Fibroblast of skin of right biceps (primary cell): ENCODE measurements at regions not wholly inside any gene's neighbourhood (a gene's known extent, or its start where the extent isn't known, plus 50 kb on each side); places are given as distances from the start of the nearest gene placed in this dataset.

Source experiments
- DNase-seq: peaks from one replicate; pipeline ENCODE4 v3.0.0-alpha.2; 2013

DNA sequence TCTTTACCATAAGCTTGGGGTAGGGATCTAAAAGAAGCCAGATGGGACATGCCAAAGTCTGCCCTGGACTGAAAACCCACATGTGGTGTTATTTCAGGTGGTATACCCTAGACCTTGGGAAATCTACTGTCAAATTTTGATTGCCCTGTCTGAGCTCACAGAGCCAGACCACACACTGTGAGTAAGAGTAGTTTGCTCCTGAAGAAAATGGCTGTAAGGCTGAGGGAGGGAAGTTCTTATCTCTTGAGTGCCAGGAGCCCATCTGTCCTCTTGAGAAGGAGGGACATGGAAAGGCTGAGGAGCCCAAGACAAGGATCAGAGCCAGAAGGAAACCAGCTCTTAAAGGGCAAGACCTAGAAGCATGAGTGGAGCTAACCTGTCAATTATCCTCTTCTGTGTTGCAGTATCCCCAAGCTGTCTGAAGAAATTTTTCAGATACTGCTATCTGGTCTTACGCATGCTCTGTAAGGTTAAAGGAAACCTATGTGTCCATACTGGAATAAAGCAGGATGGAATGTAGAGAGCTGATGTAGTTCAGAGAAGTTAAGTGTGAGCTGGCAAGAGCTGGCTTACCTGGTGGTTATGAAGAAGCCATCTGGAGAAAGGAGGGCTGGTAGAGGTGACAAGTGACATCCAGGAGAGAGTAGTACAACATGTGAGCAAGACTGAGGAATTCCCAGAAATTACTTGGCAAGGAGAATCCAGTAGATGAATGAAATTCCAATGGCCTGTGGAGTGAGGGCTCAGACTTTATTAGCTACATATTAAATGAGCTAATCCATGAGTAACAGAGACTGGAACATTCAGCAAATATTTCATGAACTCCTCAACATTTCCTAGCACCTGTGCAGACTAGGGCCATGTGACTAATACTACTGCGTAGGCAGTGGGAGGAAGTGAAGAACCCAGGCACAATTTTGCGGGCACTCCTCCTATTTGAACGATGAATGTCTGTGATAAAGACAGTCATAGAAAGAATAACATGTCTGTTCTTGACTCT lies 389.1 kb upstream of the KIF2A start:
- DNase-seq, result peak; percentile 33

DNA sequence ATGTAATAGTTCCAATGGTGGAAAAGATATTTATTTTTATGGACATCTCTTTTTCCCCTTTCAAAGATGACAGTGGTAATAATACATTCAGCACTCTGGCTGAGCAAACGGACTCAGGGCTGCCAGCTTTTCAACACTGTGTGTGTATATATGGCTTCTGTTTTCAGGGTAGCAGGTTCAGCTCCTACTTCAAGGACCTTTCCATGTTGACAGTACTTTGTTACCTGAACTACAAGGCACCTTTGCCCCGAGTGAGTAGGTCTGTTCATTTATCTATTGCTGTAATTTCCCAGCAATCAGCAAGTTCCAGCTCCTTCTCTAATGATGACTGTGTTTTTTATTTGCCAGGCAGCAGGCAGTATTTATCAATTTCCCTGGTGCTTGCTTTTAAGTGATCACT lies 387.4 kb upstream of the KIF2A start:
- no peak for DNase-seq

DNA sequence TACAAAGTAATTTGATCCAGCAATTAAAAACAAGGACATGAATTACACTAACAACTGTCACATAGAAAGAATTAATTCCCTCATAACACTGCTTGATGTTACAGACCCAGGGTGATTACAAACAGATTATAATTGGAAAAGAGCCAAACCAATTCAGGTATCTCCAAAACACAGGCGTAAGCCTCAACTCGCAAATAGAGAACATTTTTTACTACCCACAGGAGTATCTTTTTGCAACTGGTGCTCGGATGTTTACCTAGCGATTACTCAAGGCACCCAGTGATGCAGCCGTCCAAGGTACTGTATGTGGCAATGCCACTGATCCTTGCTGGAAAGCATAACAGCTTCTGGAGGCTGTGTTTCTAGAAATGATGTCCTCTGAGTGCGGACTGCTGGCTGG lies 386.1 kb upstream of the KIF2A start:
- no peak for DNase-seq

DNA sequence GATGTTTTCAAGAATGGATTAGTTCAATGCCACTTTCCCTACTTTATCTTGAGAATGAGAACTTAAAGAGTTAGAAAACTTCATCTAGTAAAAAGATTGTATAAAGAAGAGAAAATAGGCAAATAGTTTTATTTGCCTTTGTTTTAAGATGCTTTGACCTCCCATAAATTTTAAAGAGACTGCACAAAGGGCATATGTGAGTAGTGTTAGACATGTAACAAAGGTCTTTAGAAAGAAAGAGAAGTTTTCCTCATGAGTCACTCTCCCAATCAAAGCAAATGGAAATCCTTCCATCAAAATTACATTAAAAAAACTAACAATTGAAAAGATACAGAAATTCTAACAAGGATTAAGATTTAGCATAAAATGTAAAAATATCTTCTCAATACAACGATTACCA lies 381.8 kb upstream of the KIF2A start:
- no peak for DNase-seq

DNA sequence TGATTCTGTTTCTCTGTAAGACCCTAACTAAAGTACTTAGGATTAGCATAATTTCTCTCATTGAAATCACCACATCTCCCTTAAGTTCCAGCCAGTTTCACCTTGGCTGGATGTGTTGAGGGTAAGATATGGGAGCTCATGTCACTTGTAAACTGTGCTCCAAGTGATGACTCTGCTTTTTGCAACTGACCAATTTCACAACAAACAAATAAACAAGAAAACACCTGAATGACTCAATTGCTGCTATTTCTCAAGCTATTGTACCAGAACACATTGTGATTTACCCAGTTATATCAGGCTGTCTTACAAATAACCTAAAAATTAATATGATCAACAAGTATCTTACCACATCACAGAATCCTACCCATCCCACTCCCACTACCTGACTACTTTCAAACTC lies 379.1 kb upstream of the KIF2A start:
- DNase-seq, result no peak

DNA sequence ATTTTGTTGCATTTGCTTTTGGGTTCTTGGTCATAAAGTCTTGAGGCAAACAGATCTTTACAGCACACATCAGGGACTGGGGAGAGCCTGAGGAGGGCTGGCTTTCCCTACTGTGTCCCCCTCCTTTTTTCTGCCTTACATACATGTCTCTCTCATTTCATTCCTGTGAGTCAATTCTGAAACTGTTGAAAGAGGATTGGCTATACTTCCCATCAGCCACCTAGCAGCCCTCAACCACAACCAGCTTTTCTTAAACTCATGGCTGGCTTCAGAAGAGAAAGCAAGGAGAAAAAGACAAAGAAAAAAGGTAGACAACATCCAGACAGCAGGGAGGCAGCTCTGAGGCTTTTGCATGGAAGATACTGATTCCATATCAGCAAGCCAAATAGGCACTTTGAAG lies 374.8 kb upstream of the KIF2A start:
- DNase-seq, result peak; percentile 36

DNA sequence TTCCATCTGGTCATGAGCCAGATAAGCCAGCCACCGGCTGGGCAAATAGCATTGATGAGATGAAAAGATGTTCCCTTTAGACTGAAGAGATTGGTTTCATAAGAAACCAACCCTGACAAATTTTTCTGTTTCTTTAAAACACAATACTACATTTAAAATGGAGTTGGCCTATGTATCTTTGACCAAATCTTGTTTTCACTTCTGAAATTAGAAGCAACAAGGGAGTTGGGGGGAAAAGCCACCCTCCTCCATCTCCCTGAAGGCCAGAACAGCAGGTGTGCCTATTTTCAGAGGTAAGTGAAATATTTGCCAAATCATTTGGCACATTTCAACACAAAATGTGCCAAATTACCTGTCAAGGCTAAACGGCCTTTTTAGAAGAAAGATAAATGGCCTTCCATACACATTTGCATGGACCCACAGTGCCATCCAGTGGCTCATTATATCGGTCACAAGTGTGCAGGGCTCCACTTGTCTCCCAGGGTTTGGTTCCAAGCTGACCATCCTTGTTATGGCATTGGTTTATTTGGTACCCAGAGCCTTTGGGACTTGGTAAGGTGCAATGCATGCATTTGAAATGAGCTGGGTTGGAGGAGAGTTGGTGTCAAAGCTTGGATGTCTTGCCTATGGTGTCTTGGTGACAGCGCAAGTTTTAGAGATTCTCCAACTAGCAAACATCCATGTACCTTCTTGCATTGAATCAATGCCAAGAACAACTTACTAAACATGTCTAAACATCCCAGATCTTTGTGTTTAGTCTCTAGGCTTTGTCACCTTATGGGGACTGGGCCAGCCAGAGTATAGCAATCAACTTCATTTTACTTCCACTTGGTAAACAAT lies 372.0 kb upstream of the KIF2A start:
- DNase-seq, result peak; percentile 44

DNA sequence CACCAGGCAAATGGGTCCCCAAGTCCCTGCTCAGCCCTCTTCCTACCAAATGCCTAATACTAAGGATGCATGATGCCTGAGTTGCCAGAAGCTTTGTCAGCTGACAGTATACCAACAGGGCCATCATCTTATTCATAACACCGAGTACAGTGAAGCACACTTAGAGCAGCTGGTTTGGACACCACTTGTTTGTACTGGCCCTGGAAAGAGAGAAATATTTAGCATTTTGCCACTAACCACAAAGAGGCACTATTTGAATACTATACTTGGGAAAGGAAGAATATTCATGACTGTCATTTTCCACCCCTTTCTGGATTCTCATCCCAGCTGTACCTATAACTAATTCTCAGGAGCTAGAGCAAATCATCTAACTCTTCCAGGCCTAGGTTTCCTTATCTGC lies 364.4 kb upstream of the KIF2A start:
- peak; percentile 19 for DNase-seq

DNA sequence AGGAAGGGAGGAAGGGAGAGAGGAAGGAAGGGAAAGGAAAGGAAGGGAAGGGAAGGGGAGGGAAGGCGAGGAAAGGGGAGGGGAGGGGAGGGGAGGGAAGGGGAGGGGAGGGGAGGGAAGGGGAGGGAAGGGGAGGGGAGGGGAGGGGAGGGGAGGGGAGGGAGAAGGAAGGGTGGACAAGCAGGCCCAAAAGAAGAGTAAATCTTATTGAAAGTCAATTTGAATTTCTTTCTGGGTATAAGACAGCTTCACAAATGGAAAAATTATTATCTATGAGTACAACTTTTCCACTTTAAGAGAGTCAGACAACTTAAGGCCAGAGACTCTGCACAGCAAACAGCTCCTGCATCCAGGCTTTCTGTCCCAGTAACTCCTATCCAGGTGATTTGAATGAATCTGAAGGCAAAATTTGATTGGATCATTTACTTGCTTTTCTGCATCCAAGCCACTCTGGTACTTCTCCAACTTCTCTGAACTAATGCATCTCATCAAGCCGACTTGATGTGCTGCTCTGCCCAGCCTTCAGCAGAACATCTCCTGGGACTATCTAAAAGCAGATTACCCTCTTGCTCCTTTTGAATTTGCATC lies 363.4 kb upstream of the KIF2A start:
- no peak for DNase-seq

DNA sequence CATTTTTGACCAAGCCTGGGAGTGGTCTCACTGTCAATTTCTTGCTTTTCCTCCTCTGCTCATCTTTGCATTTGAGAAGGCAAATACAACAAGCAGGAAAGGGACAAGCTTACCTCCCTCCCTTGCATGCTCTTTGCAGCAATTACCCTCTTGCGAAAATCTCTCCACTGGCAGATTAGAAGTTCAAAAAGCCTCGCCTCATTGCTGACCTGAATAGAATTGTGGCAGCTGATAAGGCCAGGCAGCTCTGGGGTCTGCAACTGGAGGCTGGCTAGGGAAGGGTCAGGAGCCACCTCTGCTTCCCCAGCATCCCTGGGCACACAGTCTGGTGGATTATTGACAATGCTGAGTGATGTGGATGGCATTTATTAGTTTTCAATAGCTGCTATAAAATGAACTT lies 362.3 kb upstream of the KIF2A start:
- DNase-seq, result no peak

DNA sequence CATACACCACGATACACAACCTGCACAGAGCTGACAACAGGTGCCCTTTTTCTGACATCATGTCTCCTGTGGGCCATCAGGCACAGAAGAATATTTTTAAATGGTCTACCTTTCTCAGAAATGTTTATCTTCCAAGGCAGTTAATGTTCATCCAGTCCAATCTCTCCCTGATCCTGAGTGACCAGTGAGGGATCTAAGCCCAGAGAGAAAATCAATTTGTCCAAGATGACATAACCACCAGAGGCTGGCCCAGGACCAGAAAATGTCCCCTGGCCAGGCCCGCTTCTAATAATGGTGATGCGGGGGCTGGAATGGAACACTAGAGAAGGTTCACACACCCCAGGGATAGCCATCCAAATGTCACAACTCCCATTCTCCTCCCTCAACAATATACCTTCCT lies 357.9 kb upstream of the KIF2A start:
- DNase-seq, result no peak

DNA sequence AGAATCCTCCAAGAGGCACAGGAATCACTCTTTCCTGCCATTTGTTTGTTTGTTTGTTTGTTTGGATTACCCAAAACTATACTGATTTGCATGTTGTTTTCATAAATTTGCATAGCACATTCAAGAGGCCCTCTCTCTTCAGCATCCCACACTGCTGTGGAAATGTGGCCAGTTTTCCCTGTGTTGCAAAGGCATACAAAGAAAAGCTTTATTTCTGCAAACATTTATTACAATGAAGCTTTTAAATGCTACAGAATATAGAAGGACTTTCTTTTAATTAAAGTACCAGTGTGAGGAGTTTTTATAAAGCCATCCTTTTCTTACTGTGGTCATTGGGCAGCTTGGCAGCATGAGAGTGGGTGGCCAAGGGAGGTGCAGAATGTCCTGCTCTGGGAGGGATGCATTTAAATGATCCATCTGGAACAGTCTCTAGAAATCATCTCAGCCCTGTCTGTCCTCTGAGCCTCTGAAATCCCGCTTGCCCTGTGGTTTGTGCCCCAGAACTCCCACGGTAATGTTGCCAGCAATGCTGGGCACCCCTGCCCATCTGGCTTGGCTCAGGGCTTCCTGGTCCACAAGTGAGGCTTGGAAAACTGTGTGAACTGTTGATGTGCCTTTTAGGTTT lies 356.8 kb upstream of the KIF2A start:
- DNase-seq, result no peak

DNA sequence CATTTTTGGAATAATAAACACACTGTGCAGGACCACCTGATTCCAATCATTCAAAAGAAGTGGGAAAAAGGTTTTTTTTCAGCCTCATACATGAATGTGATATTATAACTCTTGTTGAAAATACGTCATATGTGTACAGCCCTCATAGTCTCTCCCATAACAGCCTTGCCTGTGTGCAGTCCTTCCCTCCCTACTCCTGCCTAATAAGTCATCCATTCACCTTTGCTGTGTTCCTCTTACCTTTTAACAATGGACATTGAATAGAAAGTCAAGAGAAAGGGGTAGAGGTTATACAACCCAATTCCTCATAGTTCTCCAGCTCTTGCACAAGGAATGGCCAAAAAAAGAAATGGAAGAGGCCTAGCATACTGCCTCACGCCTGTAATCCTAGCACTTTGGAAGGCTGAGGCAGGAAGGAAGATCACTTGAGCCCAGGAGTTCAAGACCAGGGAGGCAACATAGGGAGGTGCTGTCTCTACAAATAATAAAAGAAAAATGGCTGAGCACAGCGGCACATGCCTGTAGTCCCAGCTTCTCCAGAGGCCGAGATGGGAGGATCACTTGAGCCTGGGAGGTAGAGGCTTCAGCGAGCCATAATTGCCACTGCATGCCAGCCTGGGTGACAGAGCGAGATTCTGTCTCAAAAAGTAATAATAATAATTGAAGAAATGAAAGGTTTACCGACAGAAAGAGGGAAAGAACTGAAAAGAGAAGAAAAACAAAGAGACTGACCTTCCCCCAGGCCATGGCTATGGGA lies 356.1 kb upstream of the KIF2A start:
- no peak for DNase-seq

DNA sequence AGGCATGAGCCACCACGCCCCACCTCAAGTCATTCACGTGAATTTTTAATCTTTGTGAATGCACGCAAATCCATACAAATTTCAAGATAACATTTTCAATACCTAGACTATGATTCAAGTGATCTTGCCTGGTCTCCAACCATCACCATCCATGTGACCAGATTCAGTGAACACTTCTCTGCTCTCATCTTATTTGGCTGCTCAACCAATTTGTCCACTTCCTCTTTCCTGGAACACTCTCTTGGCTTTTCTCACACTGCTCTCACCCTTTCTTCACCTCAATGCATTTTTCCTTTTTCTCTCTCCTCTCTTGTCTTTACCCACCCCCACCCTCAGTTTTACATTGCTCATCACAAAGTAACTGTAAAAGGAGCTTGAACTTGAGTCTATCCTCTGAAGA lies 354.7 kb upstream of the KIF2A start:
- DNase-seq, result no peak

DNA sequence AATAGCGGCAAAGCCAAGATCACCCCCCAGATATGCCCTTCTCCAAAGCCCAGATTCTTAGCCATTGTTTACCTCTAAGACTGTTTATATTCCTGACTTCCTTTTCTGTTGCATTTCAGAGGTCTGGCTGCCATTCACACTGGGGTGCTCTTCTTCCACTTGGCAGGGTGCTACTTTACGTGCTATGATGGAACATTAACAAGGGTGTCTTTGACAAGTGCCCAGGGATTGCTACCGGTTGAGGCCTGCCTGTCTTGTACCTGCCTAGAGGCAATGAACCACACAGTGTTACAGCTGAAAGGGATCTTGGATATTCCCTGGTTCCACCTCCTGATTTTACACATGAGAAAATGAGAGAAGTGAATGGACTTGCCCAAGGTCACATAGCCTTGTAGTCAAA lies 352.1 kb upstream of the KIF2A start:
- no peak for DNase-seq

DNA sequence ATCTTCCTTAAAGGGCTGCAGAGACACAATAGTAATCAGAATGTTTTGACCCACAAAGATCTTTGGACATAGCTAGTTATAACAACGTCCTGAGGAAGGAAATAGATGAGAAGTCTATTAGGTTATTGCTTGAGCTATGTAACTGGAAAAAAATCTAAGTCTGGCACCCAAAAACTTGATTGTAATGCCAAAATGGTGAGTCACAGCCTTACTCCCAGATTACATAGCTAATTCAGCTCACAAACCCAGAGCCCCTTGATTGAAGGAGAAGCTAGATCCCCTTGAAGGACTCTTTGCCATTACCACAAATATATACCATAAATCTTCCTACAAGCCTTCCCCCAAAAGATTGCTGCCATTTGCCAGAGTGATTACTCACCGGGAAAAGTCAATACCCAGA lies 341.8 kb upstream of the KIF2A start:
- peak; percentile 95 for DNase-seq

DNA sequence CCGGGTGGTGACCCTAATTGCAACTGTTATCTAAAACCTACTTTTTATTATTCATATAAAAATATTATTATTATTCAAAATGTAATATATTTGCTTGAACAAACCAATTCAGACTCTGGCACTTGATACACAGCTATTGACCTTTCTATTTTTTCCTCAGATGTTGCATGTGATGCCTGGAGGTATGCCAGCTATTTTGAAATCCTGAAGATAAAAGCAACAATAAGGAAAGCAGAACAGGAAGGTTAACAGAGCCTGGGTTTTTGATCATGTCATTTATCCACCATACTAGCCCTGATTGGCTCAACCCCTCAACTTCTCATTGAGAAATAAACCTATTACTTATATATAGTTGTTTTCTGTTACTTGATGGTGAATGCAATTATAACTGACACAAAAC lies 340.9 kb upstream of the KIF2A start:
- DNase-seq, result peak; percentile 39

DNA sequence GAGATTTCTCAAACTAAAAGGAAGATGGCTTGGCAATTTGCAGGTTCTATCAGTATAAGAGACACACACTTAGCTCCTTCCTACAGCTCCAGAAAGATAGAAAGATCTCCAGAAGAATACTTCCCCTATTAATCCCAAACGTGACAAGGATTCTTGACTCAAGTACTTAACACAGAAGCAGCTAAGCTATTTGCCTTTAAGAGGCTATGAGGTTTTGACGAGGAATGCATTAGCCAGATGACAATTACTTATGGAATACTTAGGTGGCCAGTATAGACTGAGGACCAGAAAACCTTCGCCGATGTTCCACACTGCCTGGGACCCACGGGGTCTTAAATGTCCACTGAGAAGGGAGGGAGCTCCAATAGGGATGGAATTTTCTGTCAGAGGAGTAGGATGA lies 340.5 kb upstream of the KIF2A start:
- peak; percentile 66 for DNase-seq

DNA sequence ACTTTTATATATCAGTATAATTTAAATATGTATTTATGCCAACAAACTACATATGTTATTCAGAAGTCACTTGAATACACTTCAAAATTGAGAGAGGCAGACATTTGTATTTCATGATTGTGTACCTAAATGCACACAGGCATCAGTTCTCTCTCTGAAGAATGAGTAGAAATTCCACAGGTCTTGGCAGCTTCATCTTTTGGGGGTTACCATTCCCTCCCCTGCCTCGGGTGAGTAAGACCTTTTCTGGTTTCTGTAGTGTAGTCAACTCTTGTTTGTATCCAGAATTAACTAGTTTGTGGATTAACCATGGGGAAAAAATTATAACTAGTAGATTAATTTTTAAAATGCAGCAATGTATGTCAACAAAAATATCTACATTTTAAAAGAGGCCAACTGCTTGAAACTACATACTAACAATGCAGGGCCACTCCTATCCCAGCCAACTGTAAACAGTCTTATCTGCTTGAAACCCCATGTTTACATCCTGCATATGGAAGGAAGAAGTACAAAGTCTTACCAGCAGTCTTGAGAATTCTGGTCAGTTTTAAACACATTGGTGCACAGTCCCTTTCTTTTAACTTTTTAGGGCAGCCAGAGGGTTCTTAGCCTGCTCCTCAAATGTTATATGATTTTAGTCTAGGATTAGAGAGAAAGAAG lies 339.6 kb upstream of the KIF2A start:
- DNase-seq, result peak; percentile 50

DNA sequence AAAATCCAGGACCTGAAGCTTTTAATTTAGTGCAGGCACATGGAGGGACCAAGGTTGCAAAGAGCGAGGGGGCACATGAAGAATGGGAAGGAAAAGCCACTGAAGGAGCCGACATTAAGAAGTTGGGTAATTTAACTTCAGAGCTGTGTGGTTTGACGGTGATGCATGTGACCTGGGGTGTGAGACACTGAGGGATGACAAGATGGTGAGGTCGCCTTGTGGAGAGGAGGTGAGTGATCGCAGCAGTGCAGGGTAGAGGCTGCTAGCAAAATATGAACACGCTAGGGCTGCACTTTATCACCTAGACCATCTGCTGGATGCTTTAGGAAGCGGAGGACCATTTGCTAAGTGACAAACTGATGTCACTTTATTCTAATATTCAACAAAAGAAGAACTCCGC lies 339.0 kb upstream of the KIF2A start:
- peak; percentile 44 for DNase-seq

DNA sequence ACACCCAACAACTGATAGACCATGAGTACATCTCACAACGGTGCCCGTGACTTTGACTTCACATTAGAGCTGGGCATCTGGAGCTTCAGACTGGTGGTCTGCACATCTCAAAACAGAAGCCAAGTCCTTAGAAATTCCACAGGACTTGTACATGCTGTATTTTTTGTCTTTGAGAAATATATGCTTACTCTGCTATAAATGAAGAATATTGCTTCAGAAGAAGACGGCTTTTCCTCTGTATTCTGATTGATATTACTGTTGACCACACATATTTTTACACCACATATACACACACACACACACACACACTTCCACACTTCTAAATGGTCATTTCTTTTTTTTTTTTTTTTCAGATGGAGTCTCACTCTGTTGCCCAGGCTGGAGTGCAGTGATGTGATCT lies 338.3 kb upstream of the KIF2A start:
- DNase-seq, result no peak

DNA sequence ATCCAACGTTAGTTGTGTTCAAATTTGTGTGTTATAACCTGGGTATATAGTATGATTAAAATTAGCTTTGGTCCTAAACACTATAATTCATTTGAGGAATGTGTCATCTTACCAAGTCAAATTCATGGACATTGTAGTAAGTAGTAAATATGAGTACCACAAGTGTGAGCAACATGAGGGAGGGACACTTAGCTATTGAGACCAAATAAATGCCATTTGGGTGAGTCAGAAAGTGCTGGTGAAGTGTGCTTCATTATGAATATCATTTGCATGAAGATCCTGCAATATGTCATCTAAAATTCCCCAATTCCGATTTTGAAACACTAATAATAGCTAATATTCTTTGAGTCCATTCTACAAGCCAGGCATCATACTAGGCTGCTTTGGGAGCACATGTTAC lies 336.7 kb upstream of the KIF2A start:
- DNase-seq, result peak; percentile 84
